HG03103 (cell line): ENCODE measurements at regions not wholly inside any gene's neighbourhood (a gene's known extent, or its start where the extent isn't known, plus 50 kb on each side); places are given as distances from the start of the nearest gene placed in this dataset.

ENCODE experiments used
- ATAC-seq: cut with Tn5 transposase; IDR thresholded peaks from one replicate; pipeline ENCODE4 v1.9.1; 2021; ENCODE audit warnings: low read depth; ENCODE audit not compliant: unreplicated experiment

DNA sequence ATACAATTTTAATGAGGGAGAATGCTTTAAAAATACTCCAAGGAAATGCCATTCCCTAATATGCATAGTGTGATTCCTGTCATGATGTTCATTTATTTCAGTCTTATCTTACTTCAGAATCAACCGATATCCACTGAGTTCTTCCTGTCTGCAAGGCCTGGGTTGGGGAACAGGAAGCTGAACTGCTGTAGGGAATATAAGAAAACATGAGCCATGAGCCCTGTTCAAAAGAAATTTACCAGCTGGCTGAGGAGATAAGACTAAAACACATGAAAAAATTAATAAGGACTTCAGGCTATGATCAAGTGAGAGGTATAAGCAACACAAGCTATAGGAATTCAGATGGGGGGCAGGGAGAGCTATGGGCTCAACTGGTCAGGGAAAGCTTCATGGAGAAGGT is 184.7 kb downstream of the PLPP4 start:
- no peak for ATAC-seq

DNA sequence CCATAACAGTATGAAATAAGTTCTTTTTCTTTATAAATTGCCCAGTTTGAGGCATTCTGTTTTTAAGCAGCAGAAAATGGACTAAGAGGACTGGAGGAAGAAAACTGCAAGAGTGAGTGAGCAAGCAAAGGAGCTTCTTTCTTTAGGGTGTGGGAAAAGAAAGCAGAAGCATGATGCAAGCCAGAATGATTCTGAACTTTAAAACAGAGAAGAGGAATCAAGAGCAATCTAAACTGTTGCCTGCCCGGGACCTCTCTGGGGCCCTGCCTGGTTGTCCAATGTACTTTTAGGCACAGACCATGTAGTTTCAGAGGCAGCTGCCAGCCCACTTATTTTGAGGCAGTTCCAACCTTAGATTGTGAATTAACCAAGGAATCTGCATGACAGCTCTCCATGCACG is 186.3 kb downstream of the PLPP4 start:
- no peak for ATAC-seq

DNA sequence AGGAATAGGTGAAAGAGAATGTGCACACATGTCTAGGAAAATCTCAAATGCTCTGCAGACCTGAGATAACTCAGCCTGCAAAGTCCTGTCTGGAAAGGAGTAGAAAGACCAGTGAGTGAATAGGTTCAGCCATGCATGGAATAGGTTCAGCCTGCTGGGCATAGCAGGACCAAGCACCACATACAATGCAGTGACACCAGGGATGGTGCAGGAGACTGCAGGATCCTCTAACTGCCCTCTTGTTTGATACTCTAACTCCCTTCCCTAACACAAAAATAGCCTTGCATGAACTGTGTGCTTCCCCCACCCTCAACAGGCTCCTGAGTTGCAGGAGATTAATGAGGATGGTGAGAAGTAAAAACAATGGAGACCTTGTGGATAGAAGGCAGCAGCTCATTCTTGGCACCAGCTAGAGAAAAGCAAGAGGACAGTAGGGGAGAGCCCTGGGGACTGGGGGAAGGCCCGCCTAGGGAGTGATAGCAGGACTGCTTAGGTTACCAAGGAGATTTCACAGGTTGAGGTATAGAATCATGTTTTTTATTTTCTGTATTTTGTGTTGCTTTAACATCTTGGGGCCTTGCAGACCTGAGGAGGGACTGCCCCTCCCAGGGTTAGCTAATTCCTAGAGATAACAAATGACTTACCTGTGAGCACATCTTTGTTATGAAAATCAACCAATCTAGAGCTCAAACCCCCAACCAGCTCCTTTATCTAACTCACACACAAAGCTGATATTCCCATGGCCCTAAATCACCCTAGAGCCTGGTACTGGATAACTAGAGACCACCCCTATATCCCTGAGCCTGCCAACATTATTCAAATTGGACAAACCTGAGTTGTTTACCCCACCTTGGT is 187.8 kb downstream of the PLPP4 start:
- ATAC-seq = no peak

DNA sequence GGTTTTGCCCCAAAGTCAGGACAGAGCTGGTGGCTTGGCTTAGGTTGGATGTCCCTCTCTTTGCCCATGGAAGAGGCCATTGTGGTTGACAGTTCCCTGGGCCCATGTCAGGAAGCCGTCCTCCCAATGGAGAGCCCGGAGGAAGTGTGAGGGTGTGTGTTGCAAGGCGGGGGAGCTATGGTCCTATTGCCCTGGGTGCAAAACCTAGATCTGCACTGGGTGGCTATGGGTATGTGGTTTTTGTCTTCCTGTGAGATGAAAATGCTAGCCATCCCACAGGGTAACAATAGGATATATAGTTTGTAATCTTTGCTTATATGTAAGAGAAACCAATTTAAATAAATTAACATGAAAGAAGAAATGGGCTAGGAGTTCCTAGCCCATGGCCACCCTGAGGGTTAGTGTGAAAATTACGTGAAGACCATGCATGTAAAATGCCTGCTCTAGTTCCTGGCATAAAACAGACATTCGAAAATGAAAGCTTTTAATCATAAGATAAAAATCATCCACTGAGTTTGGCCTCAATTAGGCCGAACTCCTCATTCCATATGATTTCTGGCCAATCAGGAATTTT is 189.2 kb downstream of the PLPP4 start:
- ATAC-seq = no peak

DNA sequence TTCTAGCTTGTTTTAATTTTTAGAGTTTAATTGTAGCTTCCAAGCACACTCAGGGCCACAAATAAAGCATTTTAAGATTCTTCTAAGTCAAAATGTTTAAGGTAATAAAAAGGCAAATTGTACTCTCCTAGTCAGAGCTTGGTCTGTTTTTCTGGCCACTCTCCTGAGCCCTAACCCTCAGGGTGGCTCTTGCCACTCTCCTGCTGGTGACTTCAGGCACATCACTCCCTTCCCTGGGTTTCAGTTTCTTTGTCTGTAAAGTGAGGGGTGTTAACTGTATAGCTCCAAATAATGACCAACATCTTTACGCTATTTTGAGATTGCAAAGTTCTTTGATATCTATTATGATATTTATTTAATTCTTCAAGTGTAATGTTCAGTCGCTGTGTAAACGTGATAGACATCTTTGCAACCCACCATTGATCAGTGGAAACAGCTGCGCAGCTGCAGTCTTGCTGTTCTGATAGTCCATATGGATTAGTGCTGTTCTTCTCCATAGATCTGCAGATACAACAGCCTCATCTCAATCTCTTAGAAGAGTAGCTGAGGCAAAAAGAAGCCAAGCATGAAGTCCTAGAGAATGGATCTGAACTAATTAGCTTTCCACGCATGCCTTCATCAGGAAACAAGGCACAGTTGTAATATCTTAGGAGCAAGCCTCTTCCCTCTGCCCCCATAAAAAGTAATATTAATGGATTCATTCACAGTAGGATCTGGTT is 189.9 kb downstream of the PLPP4 start:
- no peak for ATAC-seq

DNA sequence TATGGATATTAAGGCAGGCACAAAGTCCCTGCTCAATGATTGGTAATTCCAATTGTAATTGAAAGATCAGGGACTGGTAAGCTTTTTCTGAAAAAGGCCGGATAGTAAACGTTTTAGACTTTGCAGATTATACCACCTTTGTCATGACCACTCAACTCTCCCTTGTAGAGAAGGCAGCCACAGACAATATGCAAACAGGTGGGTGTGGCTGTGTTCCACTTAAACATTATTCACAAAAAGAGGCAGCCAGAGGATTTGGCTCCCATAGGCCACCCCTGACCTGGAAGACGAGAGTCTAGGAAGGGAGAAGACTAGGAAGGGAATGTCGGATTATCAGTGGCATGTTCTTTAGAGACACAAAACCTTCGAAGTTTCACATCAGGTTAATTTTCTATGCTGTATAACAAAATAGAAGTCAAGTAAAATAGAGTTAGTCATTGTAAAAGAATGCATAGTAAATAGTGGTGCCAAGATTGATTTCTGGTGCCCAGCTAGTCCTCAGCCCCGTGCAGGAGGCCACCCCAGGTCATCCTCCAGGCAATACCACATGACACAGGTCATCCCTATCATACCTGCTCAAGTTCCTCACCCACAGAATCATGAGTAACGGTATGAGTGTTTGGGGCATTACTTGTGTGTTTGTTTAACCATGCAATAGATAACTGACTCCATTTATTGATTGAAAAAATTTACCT is 193.8 kb downstream of the PLPP4 start:
- no peak for ATAC-seq

DNA sequence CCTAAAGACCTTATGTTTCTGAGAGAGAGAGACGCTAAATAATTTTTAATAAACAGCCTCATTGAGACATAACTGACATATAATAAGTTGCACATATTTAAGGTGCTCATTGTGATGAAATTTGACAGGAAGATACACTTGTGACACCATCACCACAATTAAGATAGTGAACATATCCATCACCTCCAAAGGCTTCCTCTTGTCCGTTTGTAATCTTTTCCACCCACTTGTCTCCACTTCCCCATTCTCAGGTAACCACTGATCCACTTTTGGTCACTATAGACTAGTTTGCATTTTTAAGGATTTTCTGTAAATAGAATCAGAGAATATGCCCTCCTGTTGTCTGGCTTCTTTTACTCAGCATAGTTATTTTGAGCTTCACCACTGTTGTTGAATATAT is 195.1 kb upstream of the WDR11 start:
- no peak for ATAC-seq

DNA sequence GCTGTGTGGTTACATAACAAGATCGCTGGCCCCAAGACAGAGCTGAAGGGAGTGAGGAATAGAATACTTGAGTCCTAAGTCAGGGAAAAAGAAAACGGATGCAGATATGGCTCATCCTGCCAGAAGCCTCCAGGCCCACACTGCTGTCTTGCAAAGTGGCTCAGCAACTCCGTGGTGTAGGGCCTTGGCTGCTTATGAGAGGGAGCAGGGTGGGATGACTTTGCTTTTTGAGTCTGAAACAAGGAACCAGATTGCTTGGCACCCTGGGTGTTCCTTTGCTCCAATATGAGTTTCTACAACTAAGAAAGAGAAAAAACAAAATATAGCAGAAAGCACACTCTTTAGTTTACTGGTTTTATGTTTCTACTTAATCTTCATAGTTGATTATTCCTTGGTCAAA is 193.8 kb upstream of the WDR11 start:
- ATAC-seq = no peak

DNA sequence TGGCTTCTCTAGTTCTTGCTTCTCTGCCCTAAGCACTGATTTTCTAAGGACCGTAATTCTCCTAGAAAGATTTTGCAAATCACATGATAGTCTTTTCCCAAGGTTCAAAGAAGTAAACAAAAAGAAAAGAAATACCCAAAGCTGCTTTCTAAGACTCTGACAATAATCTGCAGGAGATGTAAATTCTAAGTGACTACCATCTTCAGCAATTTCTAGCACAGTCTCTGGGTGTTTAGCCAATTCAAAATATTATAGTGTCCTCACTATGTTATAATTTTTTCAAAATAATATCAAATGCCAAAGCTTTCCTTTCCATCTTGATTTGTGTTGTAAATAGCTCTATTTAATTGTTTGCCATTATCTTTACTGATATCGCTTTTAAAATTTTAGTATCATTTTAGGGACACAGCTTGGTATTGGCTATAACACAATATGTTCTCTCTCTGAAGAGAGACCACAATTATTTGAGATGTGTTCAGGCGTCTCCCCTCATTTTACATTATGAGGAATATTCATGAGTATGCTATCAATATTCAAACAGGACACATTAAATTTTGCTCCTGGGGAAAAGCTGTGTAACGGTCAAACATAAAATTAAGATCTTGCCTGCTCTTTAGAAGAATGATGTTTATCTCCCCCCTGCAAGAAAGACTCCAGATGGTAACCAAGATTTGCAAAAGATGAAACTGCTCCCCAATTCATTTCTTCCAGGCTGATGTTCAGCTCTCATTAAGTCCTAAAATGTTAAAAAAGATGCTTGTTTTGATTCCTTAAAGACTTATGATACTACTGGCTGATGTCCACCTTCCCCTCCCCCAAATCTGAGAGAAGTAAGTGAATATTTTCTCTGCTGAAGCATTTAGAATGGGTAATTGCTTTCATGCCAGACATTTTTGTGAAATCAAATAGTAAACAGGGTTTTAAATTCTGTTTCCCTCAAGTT is 191.9 kb upstream of the WDR11 start:
- no peak for ATAC-seq

DNA sequence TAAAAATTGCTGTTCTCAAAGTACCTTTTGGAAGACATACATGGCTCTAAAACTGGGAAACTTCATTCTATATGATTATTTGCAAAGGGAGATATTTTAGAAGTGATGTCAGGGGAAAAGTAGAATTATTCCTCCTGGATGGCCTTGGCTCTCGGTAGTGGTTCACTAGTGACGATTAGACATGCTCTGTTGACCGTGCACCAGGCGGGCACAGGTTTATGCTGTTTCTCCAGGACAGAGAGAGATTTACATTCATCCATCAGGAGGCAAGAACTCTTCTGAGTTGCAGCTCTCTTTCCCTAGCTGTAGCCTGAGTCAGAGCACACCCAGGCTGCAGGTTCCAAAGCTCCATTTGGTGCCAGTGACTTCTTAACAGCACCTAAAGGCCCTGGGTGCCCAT is 184.9 kb upstream of the WDR11 start:
- no peak for ATAC-seq

DNA sequence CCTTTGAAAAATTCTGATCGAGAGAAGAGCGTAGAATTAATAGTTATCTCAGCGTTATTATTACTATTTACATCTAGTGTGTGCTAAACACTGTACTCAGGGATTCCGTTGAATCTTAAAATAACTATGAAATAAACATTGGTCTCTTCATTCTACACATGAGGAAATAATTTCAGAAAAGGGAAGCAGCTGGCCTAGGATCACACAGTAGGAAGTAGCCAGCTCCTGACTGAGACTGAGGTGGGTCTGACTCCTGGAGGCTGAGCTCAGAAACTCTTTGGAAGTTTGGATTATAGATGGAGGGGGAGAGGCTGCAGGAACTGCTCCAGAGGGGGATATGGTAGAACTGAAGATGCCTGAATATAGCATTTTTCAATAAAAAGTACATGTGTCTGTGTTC is 183.9 kb upstream of the WDR11 start:
- ATAC-seq = no peak

DNA sequence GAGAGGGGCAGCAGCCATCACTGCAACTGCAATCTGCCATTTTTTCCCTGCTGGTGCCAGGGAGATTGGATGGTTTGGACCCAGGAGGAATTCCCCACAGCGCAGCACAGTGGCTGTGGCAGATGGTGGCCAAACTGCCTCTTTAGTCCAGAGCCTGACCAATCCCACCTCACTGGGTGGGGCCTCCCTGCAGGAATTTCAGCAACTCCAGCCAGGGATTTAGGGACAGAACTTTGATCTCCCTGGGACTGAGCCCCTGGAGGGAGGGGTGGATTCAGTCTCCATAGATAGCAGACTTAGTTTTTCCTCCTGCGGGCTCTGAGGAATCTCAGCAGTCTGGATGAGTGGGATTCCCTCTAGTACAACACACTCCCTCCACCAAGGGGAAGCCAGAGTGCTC is 179.7 kb upstream of the WDR11 start:
- no peak for ATAC-seq

DNA sequence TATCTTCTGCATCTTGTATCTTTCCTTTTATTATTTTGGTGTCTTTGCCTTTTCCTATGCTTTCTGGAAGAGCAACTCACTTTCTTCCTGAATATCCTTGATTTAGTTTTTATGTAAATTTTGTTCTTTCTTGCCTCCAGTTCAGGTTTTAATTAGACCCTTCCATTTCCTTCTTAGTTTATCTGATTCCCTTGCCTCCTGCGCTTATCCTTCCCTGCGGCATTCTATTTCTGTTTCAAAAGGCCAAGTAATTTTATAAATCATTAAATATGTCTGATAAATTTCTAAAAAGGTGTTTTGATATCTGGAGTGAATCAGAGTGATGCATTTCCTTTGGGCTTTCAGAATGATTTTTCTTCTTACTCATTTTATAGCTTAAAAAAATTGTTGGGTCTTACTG is 167.7 kb upstream of the WDR11 start:
- no peak for ATAC-seq

DNA sequence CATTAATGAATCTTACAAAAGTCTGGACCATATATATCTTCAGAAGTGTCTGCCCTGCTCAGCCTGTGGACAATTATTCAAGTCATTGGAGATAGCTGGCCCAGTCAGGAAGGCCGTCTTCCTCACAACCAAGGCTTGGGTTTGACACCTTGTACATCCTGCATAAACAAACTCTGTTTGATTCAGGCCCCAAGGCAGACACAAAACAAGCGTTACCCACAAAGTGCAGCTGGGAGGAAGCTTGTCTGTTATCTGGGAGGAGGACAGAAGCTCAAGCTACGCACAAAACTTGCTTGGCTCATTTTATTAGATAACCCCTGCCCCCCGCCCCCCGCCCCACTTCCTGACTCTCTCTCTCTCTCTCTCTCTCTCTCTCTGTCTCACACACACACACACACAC is 166.9 kb upstream of the WDR11 start:
- ATAC-seq = no peak

DNA sequence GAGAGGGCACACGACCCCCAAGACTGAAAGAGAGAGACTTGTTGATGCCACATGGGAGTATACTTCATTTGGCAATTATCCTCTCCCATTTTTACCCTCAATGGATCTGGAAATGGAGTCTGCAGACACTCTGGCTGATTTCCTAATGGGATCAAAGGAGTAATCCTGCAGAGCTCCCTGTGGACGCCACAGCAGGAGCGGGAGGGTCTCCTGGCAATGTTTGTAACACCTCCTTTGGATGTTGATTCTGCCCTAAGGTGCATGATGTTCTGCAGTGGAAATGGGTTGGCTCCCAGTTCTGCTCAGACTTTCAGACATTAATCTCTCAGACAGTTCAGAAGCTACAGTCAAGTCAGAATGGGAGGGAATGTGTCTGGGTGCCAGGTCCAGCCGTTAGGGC is 166.0 kb upstream of the WDR11 start:
- ATAC-seq = no peak

DNA sequence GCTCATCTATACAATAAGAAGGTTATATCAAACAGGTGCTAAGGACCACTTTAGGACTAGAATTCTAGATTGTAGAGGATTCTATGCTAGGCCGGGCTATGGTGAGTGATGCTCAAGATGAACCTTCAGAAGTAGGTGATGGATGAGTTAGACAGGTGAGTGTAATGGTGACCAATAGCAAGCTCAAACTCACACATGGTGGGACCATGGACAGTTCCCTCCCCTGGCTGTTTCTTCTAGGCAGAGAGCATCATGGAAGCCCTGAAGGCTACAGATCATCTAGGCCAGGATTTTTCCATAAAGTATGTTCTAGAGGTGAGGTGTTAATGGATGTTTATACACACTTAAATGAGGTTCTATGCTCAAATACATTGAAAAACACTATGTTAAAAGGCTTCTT is 162.2 kb upstream of the WDR11 start:
- no peak for ATAC-seq

DNA sequence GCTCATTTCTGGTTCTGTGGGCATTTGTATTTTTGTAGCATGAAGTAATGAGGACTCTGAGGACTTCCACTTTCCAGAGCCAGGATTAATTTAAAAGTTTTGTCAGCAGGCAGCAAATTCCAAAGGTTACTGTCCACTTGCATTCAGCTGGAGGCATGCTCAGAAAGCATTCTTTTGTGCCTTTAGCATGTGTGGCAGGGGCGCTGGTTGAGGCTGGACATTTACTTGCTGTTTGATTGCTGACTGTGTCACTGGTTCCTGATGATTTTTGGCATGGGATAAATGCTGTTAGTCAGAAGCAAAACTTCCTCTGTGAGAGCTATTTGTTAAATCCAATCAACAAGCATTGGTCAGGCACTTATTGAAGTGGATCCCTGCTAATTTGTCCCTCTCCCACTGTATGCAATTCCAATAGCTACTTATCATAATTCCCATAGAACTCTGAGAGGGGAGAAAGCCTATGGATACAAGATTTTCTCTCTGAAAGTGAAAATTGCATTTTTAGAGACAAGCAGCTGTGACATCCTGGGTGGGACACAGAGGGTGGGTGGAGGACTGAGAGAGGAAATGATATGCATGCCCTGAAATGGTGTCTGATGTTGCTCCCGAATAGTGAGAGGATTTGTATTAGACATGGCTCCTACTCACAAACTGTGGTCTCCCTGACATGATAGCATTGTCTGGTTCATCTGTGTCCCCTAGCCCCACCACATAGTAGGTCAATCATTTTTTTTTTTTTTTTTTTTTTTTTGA is 161.2 kb upstream of the WDR11 start:
- ATAC-seq = no peak

DNA sequence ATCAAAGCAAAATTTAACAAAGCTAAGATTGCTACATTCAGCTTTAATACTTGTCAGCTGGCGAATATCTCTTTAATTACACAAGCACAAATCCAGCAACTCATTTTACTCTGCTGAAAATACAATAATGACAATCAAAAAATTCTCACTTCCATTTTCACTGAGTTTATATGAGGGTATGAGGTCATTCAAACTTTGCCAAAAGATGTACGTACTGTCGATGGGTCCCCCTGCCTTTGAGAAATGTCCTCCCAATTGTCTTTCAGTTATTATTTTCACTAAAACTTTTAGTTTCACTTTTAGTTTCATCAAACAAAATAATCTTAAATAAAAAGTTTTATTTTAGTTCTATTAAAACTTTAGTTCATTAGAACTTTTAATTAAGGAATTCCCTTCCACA is 159.5 kb upstream of the WDR11 start:
- ATAC-seq = no peak

DNA sequence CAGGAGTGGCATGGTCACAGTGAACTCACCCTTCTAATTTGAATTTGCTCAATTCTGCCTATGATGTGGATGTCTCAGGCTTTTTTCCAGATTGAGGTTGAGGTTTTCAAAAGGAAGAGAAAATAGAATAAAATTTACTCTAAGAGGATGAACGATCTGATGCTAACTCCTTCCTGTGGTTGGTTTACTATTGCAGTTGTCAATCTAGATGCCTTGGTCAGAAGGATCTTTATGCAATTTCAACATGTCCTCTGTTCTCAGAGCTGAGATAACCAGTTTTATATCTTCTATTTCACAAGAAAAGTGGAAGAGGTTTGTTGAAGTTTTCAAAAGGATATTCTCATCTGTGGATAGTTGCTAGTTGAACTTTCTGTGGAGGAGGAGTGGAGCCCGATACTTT is 150.7 kb upstream of the WDR11 start:
- no peak for ATAC-seq
